Keratinocyte (primary cell): ENCODE measurements at regions not wholly inside any gene's neighbourhood (a gene's known extent, or its start where the extent isn't known, plus 50 kb on each side); places are given as distances from the start of the nearest gene placed in this dataset.
A peak's percentile ranks its signal among the peaks of the same experiment; 100 is the strongest.

Source experiments
- DNase-seq: peaks from one replicate; pipeline ENCODE4 v3.0.0-alpha.2; 2011; ENCODE audit warnings: low read depth, missing footprints, low spot score
- FAIRE-seq: peaks from 2 replicates; lab custom pipeline; 2011; peaks lifted over from hg19 to GRCh38; lab: Jason Lieb, UNC
- H2AFZ ChIP-seq: 2 replicates; pipeline ENCODE4 v1.6.0; 2012; ENCODE audit warnings: low read length, control low read depth, inconsistent platforms; ENCODE audit not compliant: control insufficient read depth
- H3K27ac ChIP-seq: 2 replicates; pipeline ENCODE4 v1.5.1; 2011; ENCODE audit warnings: low read length; ENCODE audit not compliant: control insufficient read depth, insufficient read depth
- H3K27me3 ChIP-seq: 3 replicates; pipeline ENCODE4 v1.6.0; 2011; ENCODE audit warnings: low read length; ENCODE audit not compliant: control insufficient read depth, insufficient read depth; ENCODE audit errors: extremely low read depth
- H3K36me3 ChIP-seq, 2 experiments: 2 replicates in 1 of 2; 3 replicates in 1 of 2; pipeline ENCODE4 v1.5.1; 2011; ENCODE audit warnings: low read length in 2 of 2, mild to moderate bottlenecking in 1 of 2; ENCODE audit not compliant: control insufficient read depth in 2 of 2, insufficient read depth in 2 of 2; ENCODE audit errors: extremely low read depth in 1 of 2
- H3K4me1 ChIP-seq: 3 replicates; pipeline ENCODE4 v1.5.1; 2011; ENCODE audit warnings: low read length; ENCODE audit not compliant: control insufficient read depth, insufficient read depth; ENCODE audit errors: extremely low read depth
- H3K4me2 ChIP-seq: 3 replicates; pipeline ENCODE4 v1.6.0; 2011; ENCODE audit warnings: low read depth, low read length; ENCODE audit not compliant: control insufficient read depth, insufficient read depth; ENCODE audit errors: extremely low read depth
- H3K4me3 ChIP-seq, 3 experiments: fragments of 200-600 bp in 1 of 3; sonication (generic) in 1 of 3; 2 replicates in 2 of 3; 3 replicates in 1 of 3; pipeline ENCODE4 v1.5.1; 2011 to 2016; ENCODE audit warnings: low read length in 3 of 3, mild to moderate bottlenecking in 3 of 3, control low read depth in 2 of 3, inconsistent platforms in 1 of 3, low read depth in 1 of 3, mixed read lengths in 1 of 3, mixed run types in 1 of 3, moderate library complexity in 1 of 3; ENCODE audit not compliant: control insufficient read depth in 2 of 3, insufficient read depth in 2 of 3; ENCODE audit errors: extremely low read depth in 1 of 3
- H3K79me2 ChIP-seq: 2 replicates; pipeline ENCODE4 v1.6.0; 2012; ENCODE audit warnings: low read length; ENCODE audit not compliant: control insufficient read depth, insufficient read depth
- H3K9ac ChIP-seq: 3 replicates; pipeline ENCODE4 v1.6.0; 2011; ENCODE audit warnings: low read length; ENCODE audit not compliant: control insufficient read depth, insufficient read depth; ENCODE audit errors: extremely low read depth
- H3K9me1 ChIP-seq: 3 replicates; pipeline ENCODE4 v1.6.0; 2011; ENCODE audit warnings: low read length; ENCODE audit not compliant: control insufficient read depth, insufficient read depth; ENCODE audit errors: extremely low read depth
- H3K9me3 ChIP-seq: 2 replicates; pipeline ENCODE4 v1.5.1; 2012; ENCODE audit warnings: low read depth, low read length; ENCODE audit not compliant: control insufficient read depth
- H4K20me1 ChIP-seq: 3 replicates; pipeline ENCODE4 v1.6.0; 2011; ENCODE audit warnings: low read length; ENCODE audit not compliant: control insufficient read depth, insufficient read depth; ENCODE audit errors: extremely low read depth
- EZH2 ChIP-seq: IDR thresholded peaks from one replicate; pipeline ENCODE4 v1.6.1; 2012; ENCODE audit warnings: inconsistent platforms, mild to moderate bottlenecking, low read length, moderate library complexity
- dilution Hi-C: fragments of 300-500 bp; cut with MboI; formaldehyde crosslinking; loops from one replicate; pipeline ENCODE4 v1.7.0; 2020; ENCODE audit warnings: low sequenced_read_pairs; ENCODE audit not compliant: extremely low pct_ligation_motif_present
- TF ChIP-seq, protein P1 (sequence below), 3 experiments: IDR thresholded peaks in 1 of 3; conservative IDR thresholded peaks in 1 of 3; optimal IDR thresholded peaks in 1 of 3; 2 replicates in 2 of 3; 3 replicates in 1 of 3; pipeline versions ENCODE3 to v1.5.1; 2011; ENCODE audit warnings: low read length in 3 of 3, mild to moderate bottlenecking in 3 of 3, moderate library complexity in 2 of 3, control low read depth in 1 of 3, inconsistent platforms in 1 of 3; ENCODE audit not compliant: insufficient read depth in 2 of 3; ENCODE audit errors: extremely low read depth in 1 of 3

DNA sequence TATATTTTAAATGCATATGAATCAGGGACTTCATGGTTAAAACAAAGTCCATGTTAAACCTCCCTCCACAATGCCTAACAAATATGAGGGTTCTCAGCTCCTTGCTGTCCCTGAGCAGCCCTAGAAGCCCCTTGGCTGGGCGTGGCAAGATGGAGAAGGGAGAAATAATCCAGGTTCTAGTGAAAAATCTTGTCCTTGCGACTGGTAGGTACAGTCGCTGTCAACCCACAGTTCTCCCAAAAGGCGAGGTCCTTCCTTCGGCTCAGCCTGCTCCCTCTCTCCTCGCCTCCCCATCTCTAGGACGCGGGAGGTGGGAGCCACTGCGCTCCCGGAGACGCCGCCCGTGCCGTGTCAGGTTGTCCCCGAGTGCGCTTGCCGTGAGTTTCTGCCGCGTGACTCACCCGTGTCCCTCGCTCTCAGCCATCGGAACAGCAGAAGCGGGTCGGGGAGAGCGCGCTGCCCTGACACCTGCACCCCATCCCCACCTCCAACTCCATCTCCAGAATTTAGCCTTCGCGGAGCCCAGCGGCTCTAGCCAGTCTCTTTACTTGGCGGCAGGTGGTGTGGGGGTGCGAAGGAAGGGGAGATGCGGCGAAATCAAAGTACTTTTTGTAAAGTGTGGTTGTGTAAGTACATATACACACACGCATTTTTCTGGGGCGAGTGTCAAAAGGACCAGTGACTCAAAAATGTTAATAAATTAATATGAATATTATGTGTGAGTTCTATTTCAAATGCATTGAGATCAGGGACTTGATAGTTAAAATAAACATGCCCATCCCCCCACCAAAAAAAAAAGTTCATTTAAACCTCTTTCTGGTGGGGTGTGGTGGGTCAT lies 65.1 kb upstream of the TMEM17 start:
- DNase-seq: no peak
- Histone ChIP-seq H3K9ac (no peak overlapping the region), H3K4me1 (peaks cover 19% of the 10 kb centered on the region)

DNA sequence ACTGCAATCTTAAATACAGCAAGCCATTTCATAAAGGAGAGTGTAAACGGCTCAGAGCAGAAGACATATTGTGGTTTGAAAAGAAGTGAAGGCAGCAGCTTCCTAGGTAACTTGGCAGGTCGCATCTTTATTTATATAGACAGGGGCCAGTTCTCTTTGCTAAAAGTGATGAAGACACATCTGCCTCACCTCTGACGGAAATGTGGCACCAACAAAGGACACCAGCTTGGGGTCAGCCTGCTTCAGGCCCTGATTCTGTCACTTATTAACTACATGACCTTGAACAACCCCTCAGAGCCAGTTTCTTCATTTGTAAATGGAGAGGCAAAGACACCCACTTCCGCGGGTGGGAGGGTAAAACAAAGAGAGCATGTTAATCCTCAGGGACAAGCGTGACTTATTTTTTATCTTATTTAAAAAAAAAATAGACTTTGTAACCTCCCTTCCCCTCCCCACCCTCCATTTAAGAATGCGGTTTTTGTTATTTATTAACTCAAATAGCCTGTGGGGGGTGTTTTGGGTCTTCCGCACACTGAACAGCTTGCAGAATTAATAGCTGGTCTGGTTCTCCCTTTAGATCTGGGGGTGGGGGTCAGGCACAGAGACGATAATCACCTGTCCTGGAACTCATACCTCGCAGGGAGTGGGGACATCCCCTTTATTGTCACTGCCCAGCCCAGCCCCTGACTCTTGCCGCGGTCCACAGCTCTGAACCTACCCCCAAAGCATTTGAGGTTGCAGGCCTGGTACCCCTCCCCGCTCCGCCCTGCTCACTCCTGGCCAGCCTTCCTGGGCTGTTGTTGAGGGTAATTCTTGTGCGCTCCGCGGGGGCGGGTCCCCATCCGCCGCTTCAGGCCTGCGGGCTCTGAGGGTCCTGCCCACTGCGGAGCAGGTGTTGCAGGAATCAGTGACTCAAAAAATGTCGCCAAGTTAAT lies 64.2 kb upstream of the TMEM17 start:
- H3K27ac ChIP-seq: no peak overlapping the region
- peak overlapping the region; percentile 78 for H3K4me2 ChIP-seq
- dilution Hi-C loops: no loop called here
- no peaks in the 10 kb centered on the region for H3K36me3 ChIP-seq
- no peak overlapping the region for H3K4me3 ChIP-seq
- no peaks in the 10 kb centered on the region for H3K27me3 ChIP-seq
- TF ChIP-seq, protein P1, sequence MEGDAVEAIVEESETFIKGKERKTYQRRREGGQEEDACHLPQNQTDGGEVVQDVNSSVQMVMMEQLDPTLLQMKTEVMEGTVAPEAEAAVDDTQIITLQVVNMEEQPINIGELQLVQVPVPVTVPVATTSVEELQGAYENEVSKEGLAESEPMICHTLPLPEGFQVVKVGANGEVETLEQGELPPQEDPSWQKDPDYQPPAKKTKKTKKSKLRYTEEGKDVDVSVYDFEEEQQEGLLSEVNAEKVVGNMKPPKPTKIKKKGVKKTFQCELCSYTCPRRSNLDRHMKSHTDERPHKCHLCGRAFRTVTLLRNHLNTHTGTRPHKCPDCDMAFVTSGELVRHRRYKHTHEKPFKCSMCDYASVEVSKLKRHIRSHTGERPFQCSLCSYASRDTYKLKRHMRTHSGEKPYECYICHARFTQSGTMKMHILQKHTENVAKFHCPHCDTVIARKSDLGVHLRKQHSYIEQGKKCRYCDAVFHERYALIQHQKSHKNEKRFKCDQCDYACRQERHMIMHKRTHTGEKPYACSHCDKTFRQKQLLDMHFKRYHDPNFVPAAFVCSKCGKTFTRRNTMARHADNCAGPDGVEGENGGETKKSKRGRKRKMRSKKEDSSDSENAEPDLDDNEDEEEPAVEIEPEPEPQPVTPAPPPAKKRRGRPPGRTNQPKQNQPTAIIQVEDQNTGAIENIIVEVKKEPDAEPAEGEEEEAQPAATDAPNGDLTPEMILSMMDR (optimal IDR thresholded peaks at IDR 0.05 in 1 of 3, IDR thresholded peaks at IDR 0.05 in 1 of 3, conservative IDR thresholded peaks at IDR 0.05 in 1 of 3; ENCODE audit: extremely low read depth in 1 of 3, insufficient read depth in 2 of 3, low read length in 3 of 3): no peak
- TF ChIP-seq EZH2: no peak
- no peak for DNase-seq
- H2AFZ ChIP-seq: no peak overlapping the region
- H3K9ac ChIP-seq: no peak overlapping the region
- H4K20me1 ChIP-seq: no peaks in the 10 kb centered on the region
- FAIRE-seq: no peak
- H3K4me1 ChIP-seq: peaks cover 19% of the 10 kb centered on the region
- H3K79me2 ChIP-seq: no peaks in the 10 kb centered on the region
- H3K9me1 ChIP-seq: no peaks in the 10 kb centered on the region
- no peaks in the 10 kb centered on the region for H3K9me3 ChIP-seq

More for the DNA sequence above, 65.1 kb upstream of the TMEM17 start:
- TF ChIP-seq, protein P1 (optimal IDR thresholded peaks at IDR 0.05 in 1 of 3, IDR thresholded peaks at IDR 0.05 in 1 of 3, conservative IDR thresholded peaks at IDR 0.05 in 1 of 3; ENCODE audit: extremely low read depth in 1 of 3, insufficient read depth in 2 of 3, low read length in 3 of 3): no peak
- TF ChIP-seq EZH2: no peak
- no peaks in the 10 kb centered on the region for H3K27me3 ChIP-seq
- no peaks in the 10 kb centered on the region for H4K20me1 ChIP-seq
- H3K9me1 ChIP-seq: no peaks in the 10 kb centered on the region
- peak overlapping the region; percentile 86 for H2AFZ ChIP-seq
- H3K79me2 ChIP-seq: no peaks in the 10 kb centered on the region
- dilution Hi-C loops: no loop called here
- no peak overlapping the region for H3K27ac ChIP-seq
- no peaks in the 10 kb centered on the region for H3K9me3 ChIP-seq
- peak; percentile 39 for FAIRE-seq
- H3K4me2 ChIP-seq: peak overlapping the region; percentile 78
- no peaks in the 10 kb centered on the region for H3K36me3 ChIP-seq
- peak overlapping the region in 1 of 3 experiments; percentile 68 for H3K4me3 ChIP-seq
